SK-N-SH (cell line): ENCODE measurements at regions not wholly inside any gene's neighbourhood (a gene's known extent, or its start where the extent isn't known, plus 50 kb on each side); places are given as distances from the start of the nearest gene placed in this dataset.
"Not testable (repeated sequence)": the region's sequence is repeated elsewhere in the genome, so short reads cannot be mapped to it uniquely, and the experiment has no call there.

ENCODE experiments used
- CHD2 ChIP-seq: fragments of 150-350 bp; IDR thresholded peaks from 2 replicates; pipeline ENCODE4 v1.6.1; 2018; ENCODE audit warnings: low read length; ENCODE audit not compliant: partially characterized antibody
- CTCF ChIP-seq: fragments of 200-600 bp; sonication (generic); IDR thresholded peaks from 2 replicates; pipeline ENCODE4 v1.6.1; 2017; ENCODE audit warnings: antibody characterized with exemption, mild to moderate bottlenecking, moderate library complexity
- EP300 ChIP-seq, 2 experiments: IDR thresholded peaks; 2 replicates each; pipeline versions ENCODE4 v1.4.0 to v1.6.1; 2012; ENCODE audit warnings: borderline replicate concordance in 1 of 2, low read depth in 1 of 2, low read length in 1 of 2
- EZH2phosphoT487 ChIP-seq: fragments of 200-600 bp; sonication (generic); IDR thresholded peaks from 2 replicates; pipeline ENCODE4 v1.6.1; 2017; ENCODE audit warnings: low read depth, mixed run types, mild to moderate bottlenecking, antibody characterized with exemption, moderate library complexity, borderline replicate concordance
- GABPA ChIP-seq: IDR thresholded peaks from 2 replicates; pipeline ENCODE4 v1.4.0; 2012; ENCODE audit warnings: low read depth, mild to moderate bottlenecking
- NRF1 ChIP-seq: IDR thresholded peaks from 2 replicates; pipeline ENCODE4 v1.6.1; 2012; ENCODE audit warnings: low read depth, mild to moderate bottlenecking, low read length
- POLR2AphosphoS5 ChIP-seq: IDR thresholded peaks from 2 replicates; pipeline ENCODE4 v1.6.1; 2012; ENCODE audit warnings: low read depth, low read length
- TAF1 ChIP-seq: IDR thresholded peaks from 2 replicates; pipeline ENCODE4 v1.6.1; 2012; ENCODE audit warnings: low read depth, mild to moderate bottlenecking, low read length, moderate library complexity, borderline replicate concordance
- YY1 ChIP-seq: IDR thresholded peaks from 2 replicates; pipeline ENCODE4 v1.4.0; 2012; ENCODE audit warnings: low read depth, mild to moderate bottlenecking
- ZBTB33 ChIP-seq: IDR thresholded peaks from 2 replicates; pipeline ENCODE4 v1.4.0; 2012; ENCODE audit warnings: low read depth, borderline replicate concordance

GRCh38 chr16:29059575-29059974, 74.7 kb downstream of the LAT start:
- TF ChIP-seq EP300 (IDR thresholded peaks at IDR 0.05; ENCODE audit: borderline replicate concordance in 1 of 2, low read depth in 1 of 2, low read length in 1 of 2); CTCF; GABPA; EZH2phosphoT487; NRF1; CHD2; POLR2AphosphoS5; YY1; ZBTB33; TAF1: not testable (repeated sequence)
